T-helper 1 cell treated with Interleukin-12 subunit alpha and Interleukin-12 subunit beta and Interleukin-4 antibody, amounts not matched to agents 30 ng/mL and 1 ng/mL, for 36 hours (primary cell): ENCODE measurements at regions not wholly inside any gene's neighbourhood (a gene's known extent, or its start where the extent isn't known, plus 50 kb on each side); places are given as distances from the start of the nearest gene placed in this dataset.

ENCODE experiments used
- intact Hi-C: fragments of 100-400 bp; cut with micrococcal nuclease; formaldehyde crosslinking; loops from one replicate; pipeline ENCODE4 v1.15.1; 2024

GRCh38 chr7:41010418-41010817 is 692.5 kb downstream of the INHBA start:
- intact Hi-C loops: no loop called here

GRCh38 chr7:41007811-41008210 is 695.1 kb downstream of the INHBA start:
- intact Hi-C loops: no loop called here

DNA sequence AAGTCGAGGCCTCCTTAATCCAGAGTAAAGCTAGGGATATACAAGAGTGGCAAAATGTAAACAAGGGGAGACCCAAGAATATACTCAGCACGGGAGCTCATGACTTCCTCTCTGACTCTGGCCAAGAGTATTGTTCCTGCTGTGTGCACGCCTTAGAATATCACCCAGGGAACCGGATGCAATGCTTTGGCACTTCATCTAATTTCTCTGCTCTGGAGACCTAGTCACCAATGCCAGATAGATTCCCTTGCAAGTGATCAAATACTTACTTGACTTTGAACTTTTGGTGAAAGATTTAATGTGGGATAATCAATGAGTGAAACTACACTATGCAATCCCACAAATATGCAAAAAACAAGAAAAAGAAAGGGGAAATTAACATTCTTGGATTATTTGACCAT is 695.5 kb downstream of the INHBA start:
- intact Hi-C loops: no loop called here

DNA sequence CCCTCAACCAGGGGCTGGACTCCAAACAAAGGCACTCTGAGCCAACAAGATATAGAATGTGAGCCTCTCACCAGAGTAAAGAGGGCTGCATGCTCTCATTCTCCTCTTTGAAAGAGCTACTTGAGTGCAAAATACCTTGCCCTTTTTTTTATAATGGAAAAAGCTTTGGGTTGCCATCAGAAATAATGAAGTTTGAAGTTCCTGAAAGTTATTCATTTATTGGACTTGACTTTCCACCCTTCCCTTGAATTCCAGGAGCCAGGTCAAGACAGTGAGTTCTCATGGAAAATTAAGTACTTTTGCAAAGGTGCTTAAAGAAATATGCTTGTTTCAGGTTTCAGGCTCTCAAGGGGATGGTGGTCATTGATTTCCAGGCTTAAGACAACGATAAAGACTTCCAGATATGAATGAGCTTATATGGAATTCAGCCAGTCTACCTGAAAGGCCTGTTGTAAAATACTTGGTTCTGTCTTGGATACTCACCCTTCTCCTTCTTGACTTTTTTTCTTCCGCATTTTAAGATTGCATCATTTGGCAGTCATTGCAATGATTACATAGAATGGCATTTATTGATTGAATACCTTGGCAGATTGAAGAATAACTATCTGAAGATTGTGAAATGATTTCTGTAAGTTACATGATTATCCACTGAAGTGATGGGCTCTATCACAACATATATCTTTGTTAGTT is 696.4 kb downstream of the INHBA start:
- intact Hi-C loops: no loop called here

DNA sequence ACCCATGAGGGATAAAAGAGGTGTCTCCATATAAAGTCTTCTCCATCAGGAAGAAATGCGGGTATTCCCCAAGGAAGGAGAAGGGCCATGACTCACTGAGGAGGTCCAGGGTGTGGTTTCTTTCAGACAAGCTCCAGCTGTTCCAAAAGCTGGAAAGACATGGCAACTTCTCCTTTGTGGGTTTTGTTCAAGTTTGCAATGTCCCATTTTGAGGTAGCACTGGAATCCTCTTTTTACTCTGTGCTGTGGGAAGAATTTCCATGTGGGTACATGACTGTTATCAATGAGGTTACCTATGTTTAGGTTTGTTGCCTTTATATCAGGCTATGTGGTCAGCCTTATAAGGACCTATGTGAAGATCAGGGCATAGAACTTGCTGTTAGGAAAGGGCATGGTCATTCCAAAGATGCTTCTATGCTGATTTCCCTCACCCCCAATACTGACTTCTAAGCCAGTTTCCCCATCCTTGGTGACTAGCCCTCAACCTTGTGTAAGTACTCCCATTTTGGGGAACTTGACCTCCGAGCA is 697.5 kb downstream of the INHBA start:
- intact Hi-C loops: no loop called here

GRCh38 chr7:41003977-41004376 is 698.9 kb downstream of the INHBA start:
- intact Hi-C loops: no loop called here

DNA sequence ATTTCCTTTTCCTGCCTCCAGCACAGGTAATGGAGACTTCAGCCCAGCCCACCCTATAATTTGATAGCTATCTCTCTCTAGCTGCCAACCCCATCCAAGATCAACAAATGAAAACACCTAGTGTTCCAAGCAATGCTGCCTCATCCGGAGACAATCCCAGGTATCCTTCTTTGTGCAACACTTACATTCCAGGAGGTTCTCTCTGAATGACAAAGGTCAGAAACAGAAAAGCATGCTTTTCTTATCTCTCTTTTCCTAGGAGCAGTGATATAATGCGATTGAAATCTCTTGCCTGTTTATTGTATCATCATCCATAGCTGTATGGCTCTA is 699.3 kb downstream of the INHBA start:
- intact Hi-C loops: no loop called here

GRCh38 chr7:41002741-41003610 is 699.9 kb downstream of the INHBA start:
- intact Hi-C loops: no loop called here

GRCh38 chr7:41000042-41000441 is 702.8 kb downstream of the INHBA start:
- intact Hi-C loops: no loop called here

- intact Hi-C loops: no loop called here
Observed at GRCh38 chr7:40996233-40996677, 706.6 kb downstream of the INHBA start.

DNA sequence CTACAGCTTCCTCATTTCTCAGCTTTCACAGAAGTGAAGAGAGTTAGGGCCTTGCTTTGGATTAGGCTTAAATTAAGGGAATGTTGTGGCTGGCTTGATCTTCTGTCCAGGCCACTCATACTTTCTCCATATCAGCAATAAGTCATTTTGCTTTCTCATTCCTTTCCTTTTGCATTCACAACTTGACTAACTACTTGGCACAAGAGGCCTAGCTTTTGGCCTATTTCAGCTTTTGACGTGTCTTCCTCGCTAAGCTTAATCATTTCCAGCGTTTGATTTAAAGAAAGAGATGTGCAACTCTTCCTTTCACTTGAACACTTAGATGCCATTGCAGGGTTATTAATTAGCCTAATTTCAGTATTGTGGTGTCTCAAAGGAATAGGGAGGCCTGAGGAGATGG is 712.0 kb downstream of the INHBA start:
- intact Hi-C loops: no loop called here

DNA sequence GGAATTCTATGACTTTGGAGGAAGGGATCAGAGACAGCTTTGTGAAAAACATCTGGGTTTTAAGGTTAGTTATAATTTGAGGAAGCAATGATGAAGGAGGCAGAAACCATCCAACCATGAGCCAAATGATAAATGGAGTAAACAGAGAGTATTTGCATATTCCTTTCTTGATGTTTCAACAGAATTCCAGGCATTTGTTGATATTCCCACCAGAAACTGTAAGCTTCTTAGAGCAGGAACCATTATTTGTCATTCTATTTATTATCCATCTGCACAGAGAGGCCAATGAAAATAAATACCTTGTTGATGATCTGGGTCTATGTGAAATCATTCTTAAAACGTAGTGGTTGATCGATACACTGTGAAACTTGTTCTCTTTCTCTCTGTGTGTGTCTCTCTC is 715.3 kb downstream of the INHBA start:
- intact Hi-C loops: no loop called here

DNA sequence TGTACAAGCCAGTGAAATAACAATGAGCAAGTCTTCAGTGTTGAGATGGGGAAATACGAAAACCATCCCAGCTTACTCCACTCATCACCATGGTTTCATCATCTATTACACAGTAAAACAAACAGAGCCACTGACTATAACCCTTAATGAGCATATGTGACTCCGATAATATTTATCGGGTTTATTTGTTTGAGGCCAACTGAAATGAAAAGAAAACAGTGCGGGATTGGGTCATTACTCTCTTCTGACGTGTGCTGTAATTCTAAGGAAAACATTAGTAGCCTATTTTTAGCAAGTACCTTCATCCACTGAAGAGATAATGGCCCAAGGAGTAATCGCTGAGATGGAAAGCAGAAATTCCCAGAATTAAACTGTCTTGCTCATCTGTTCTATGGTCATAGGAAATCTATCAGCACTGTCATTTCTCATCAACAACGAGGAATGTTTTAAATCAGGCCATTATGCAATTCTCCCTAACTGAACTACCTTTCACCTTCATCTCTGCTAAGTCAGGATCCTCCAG is 716.5 kb downstream of the INHBA start:
- intact Hi-C loops: no loop called here

- intact Hi-C loops: no loop called here
Observed at GRCh38 chr7:40983111-40983510, 719.8 kb downstream of the INHBA start.

- intact Hi-C loops: no loop called here
Observed at GRCh38 chr7:40979296-40979695, 723.6 kb downstream of the INHBA start.

DNA sequence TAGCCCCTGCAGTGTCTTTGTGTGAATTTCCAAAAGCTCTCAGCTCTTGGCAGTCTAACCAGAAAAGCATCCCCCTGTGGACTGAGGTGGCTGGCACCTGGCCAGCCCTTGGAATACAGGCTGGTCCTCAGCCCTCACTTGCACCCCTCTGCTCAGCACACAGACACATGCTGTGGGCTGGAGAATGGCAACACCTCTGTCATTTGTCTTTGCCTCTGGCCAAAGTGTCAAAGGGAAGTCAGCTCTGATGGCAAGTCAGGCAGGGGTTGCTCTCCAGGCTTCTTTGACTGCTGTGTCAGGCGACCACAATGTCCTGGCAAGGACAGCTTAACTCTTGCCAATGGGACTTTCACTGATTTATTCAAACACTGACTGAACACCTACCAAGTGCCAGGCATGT is 724.8 kb downstream of the INHBA start:
- intact Hi-C loops: no loop called here

DNA sequence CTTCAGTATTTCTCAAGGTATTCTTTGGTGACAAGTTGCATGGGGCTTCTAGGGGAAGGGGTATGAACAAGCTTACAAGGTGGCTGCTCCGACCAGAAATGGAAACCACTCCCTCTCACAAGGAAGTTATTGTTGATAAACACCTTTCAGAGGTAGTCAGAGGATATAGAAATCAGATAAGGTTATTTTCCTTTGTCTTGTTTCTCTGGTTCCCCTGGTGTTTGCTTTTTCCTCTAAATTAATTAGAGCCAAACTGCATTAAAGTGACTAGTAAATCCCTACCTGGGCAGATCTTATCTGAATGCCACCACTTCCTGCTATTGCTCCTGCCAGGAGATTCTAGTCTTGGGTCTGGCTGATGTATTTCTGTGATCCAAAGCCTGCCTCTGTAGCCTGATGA is 725.4 kb downstream of the INHBA start:
- intact Hi-C loops: no loop called here

DNA sequence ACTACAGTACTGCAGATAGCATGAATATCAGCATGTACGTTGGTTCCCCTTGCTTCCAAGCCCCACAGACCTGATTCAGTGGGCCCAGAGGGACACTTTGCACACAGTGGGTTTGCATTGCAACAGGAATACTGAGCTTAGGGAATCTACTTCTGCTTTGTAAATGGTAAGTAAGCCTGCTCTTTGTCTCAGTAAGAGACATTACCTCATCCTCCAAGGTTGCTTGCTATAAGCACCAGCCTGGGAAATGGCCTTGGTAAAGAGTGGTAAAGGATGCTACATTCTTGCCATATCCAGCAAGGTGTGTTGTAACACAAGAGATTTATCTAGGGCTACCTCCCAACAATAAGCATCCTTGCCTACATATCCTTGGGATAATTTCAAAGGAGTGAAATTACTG is 730.5 kb downstream of the INHBA start:
- intact Hi-C loops: no loop called here

- intact Hi-C loops: no loop called here
Observed at GRCh38 chr7:40969641-40970040, 733.2 kb downstream of the INHBA start.

- intact Hi-C loops: no loop called here
Observed at GRCh38 chr7:40966693-40967092, 736.2 kb downstream of the INHBA start.

DNA sequence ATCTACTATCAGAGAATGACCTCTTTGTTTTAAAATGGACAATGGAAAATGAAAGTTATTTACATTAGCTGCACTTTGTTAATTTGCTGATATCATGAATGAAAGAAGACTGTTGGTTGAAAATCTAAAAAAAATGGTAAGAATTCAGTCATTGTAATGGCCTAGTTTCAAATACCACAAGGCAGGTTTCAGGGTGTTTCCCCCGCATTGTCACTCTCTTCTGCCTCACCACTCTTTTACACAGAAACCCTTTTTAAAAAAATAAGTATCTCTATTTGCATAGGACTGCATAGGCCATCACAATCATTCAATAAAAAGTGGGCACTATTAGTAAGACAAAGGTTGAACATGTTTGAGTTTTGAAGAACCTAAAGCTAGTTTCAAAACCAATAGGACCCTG is 737.1 kb downstream of the INHBA start:
- intact Hi-C loops: no loop called here

DNA sequence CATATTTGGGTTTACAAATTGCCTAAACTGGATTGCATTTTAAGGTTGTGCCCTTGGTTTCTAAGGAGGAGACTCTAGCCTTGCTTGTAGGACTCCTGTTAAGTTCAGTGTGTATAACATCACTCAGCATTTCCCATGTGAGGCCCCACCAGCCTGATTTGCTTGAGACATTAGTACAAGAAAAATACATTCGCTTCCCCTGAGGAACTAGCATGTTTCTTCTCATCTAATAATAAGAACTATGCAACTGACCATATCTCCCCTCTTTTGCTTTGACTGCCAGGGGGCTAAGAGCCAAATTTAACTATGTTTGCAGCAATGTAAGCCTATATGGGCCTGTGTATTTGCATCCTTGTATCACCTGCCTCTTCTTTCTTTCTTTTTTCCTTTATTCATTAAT is 737.9 kb downstream of the INHBA start:
- intact Hi-C loops: no loop called here
